ENCODE measurements at regions not wholly inside any gene's neighbourhood (a gene's known extent, or its start where the extent isn't known, plus 50 kb on each side); places are given as distances from the start of the nearest gene placed in this dataset.

- TF ChIP-seq CTCF (conservative IDR thresholded peaks at IDR 0.05) (no peak), ZFX (IDR thresholded peaks at IDR 0.05) (no peak)
These were observed 397.6 kb downstream of the RASEF start for GRCh38 chr9:82665324-82665723.
